ENCODE measurements at regions not wholly inside any gene's neighbourhood (a gene's known extent, or its start where the extent isn't known, plus 50 kb on each side); places are given as distances from the start of the nearest gene placed in this dataset.

- peaks cover 14% of the 10 kb centered on the region for H3K27me3 Mint-ChIP-seq (ENCODE audit: insufficient read depth)
- H3K4me3 Mint-ChIP-seq, result no peak overlapping the region
- H3K9me3 ChIP-seq (ENCODE audit: control insufficient read depth, low read length), result no peaks in the 10 kb centered on the region
- H3K9ac ChIP-seq (ENCODE audit: extremely low read depth, low read length, poor library complexity, severe bottlenecking), result no peak overlapping the region
- H3K4me1 ChIP-seq (ENCODE audit: control insufficient read depth, insufficient read depth, low read length), result no peaks in the 10 kb centered on the region
- peaks cover 3% of the 10 kb centered on the region for H3K27me3 ChIP-seq (ENCODE audit: control insufficient read depth, insufficient read depth, low read length, poor library complexity, severe bottlenecking)
- no peak for TF ChIP-seq CTCF (conservative IDR thresholded peaks at IDR 0.05)
- no peaks in the 10 kb centered on the region for H3K36me3 Mint-ChIP-seq (ENCODE audit: low read depth)
- DNase-seq, result no peak
- no peak overlapping the region for H3K4me3 ChIP-seq (ENCODE audit: low read length)
- no peak overlapping the region for H3K27ac Mint-ChIP-seq
- H3K27ac ChIP-seq (ENCODE audit: low read depth, low read length), result no peak overlapping the region
- no peaks in the 10 kb centered on the region for H3K4me1 Mint-ChIP-seq
- H3K9me3 Mint-ChIP-seq, result no peaks in the 10 kb centered on the region
- H3K36me3 ChIP-seq (ENCODE audit: control insufficient read depth, insufficient read depth, low read length), result no peaks in the 10 kb centered on the region
- 82 to 100% methylated on average over 1 to 2 of the region's 2 CpGs for WGBS, 2 experiments (ENCODE audit: insufficient coverage in 1 of 2, insufficient read length in 1 of 2)
Measured at GRCh38 chr20:24316731-24317130, 152.7 kb upstream of the SYNDIG1 start.

- Mint-ChIP-seq H3K27me3 (ENCODE audit: insufficient read depth) (peaks cover 20% of the 10 kb centered on the region), H3K4me1 (no peaks in the 10 kb centered on the region), H3K27ac (no peak overlapping the region), H3K9me3 (no peaks in the 10 kb centered on the region), H3K36me3 (ENCODE audit: low read depth) (no peaks in the 10 kb centered on the region), H3K4me3 (no peak overlapping the region)
- Histone ChIP-seq H3K4me1 (ENCODE audit: control insufficient read depth, insufficient read depth, low read length) (no peaks in the 10 kb centered on the region), H3K9ac (ENCODE audit: extremely low read depth, low read length, poor library complexity, severe bottlenecking) (no peak overlapping the region), H3K9me3 (ENCODE audit: control insufficient read depth, low read length) (no peaks in the 10 kb centered on the region), H3K27ac (ENCODE audit: low read depth, low read length) (no peak overlapping the region), H3K36me3 (ENCODE audit: control insufficient read depth, insufficient read depth, low read length) (no peaks in the 10 kb centered on the region), H3K4me3 (ENCODE audit: low read length) (no peak overlapping the region), H3K27me3 (ENCODE audit: control insufficient read depth, insufficient read depth, low read length, poor library complexity, severe bottlenecking) (peaks cover 5% of the 10 kb centered on the region)
- WGBS, 2 experiments (ENCODE audit: insufficient coverage in 1 of 2, insufficient read length in 1 of 2), result 90 to 98% methylated on average over 4 of the region's 4 CpGs
- no peak for DNase-seq
- TF ChIP-seq CTCF (conservative IDR thresholded peaks at IDR 0.05), result no peak
Measured at GRCh38 chr20:24314053-24314452, 155.4 kb upstream of the SYNDIG1 start.

- Histone ChIP-seq H3K27me3 (ENCODE audit: control insufficient read depth, insufficient read depth, low read length, poor library complexity, severe bottlenecking) (peaks cover 5% of the 10 kb centered on the region), H3K4me3 (ENCODE audit: low read length) (no peak overlapping the region), H3K4me1 (ENCODE audit: control insufficient read depth, insufficient read depth, low read length) (no peaks in the 10 kb centered on the region), H3K27ac (ENCODE audit: low read depth, low read length) (no peak overlapping the region), H3K9ac (ENCODE audit: extremely low read depth, low read length, poor library complexity, severe bottlenecking) (no peak overlapping the region), H3K9me3 (ENCODE audit: control insufficient read depth, low read length) (no peaks in the 10 kb centered on the region), H3K36me3 (ENCODE audit: control insufficient read depth, insufficient read depth, low read length) (no peaks in the 10 kb centered on the region)
- TF ChIP-seq CTCF (conservative IDR thresholded peaks at IDR 0.05), result no peak
- Mint-ChIP-seq H3K4me1 (no peaks in the 10 kb centered on the region), H3K4me3 (no peak overlapping the region), H3K36me3 (ENCODE audit: low read depth) (no peaks in the 10 kb centered on the region), H3K27ac (no peak overlapping the region), H3K27me3 (ENCODE audit: insufficient read depth) (peaks cover 20% of the 10 kb centered on the region), H3K9me3 (no peaks in the 10 kb centered on the region)
- no peak for DNase-seq
- 95% methylated on average over 2 of the region's 2 CpGs; no CpG with 5 or more reads in 1 of the 2 experiments for WGBS, 2 experiments (ENCODE audit: insufficient coverage in 1 of 2, insufficient read length in 1 of 2)
Measured at GRCh38 chr20:24309596-24309995, 159.8 kb upstream of the SYNDIG1 start.
